ENCODE measurements at regions not wholly inside any gene's neighbourhood (a gene's known extent, or its start where the extent isn't known, plus 50 kb on each side); places are given as distances from the start of the nearest gene placed in this dataset.

DNA sequence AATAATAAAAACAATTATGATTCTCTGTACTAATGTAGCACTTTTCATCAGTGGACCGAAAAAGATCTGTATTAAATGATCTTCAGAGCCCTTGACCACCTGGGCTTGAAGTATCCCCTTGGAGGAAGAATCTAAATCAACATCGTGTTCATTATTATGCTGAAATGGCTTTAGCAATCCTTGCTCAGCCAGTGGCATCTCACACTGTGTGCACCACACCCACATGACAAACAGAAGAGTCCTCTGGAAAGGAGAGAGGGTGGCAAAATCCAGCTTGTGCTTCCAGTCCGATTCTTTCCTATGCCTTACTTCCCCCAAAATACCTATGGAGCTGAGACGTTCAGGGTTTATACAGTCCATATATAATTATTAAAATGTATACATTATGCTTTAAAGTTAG lies 318.5 kb upstream of the RUNX1 start:
- TF ChIP-seq, protein P1, sequence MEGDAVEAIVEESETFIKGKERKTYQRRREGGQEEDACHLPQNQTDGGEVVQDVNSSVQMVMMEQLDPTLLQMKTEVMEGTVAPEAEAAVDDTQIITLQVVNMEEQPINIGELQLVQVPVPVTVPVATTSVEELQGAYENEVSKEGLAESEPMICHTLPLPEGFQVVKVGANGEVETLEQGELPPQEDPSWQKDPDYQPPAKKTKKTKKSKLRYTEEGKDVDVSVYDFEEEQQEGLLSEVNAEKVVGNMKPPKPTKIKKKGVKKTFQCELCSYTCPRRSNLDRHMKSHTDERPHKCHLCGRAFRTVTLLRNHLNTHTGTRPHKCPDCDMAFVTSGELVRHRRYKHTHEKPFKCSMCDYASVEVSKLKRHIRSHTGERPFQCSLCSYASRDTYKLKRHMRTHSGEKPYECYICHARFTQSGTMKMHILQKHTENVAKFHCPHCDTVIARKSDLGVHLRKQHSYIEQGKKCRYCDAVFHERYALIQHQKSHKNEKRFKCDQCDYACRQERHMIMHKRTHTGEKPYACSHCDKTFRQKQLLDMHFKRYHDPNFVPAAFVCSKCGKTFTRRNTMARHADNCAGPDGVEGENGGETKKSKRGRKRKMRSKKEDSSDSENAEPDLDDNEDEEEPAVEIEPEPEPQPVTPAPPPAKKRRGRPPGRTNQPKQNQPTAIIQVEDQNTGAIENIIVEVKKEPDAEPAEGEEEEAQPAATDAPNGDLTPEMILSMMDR (IDR thresholded peaks at IDR 0.05): no peak
- TF ChIP-seq, protein P2, sequence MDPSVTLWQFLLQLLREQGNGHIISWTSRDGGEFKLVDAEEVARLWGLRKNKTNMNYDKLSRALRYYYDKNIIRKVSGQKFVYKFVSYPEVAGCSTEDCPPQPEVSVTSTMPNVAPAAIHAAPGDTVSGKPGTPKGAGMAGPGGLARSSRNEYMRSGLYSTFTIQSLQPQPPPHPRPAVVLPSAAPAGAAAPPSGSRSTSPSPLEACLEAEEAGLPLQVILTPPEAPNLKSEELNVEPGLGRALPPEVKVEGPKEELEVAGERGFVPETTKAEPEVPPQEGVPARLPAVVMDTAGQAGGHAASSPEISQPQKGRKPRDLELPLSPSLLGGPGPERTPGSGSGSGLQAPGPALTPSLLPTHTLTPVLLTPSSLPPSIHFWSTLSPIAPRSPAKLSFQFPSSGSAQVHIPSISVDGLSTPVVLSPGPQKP (IDR thresholded peaks at IDR 0.05; ENCODE audit: low read depth, low read length): no peak
- TF ChIP-seq ATOH8 (CRISPR knock-in tag; IDR thresholded peaks at IDR 0.05; ENCODE audit: low read depth) (no peak), POLR2AphosphoS2 (conservative IDR thresholded peaks at IDR 0.05; ENCODE audit: low read length) (no peak)

Data from A549 (cell line).